Lung microvascular endothelial cell (primary cell): ENCODE measurements at regions not wholly inside any gene's neighbourhood (a gene's known extent, or its start where the extent isn't known, plus 50 kb on each side); places are given as distances from the start of the nearest gene placed in this dataset.
"Not testable (repeated sequence)": the region's sequence is repeated elsewhere in the genome, so short reads cannot be mapped to it uniquely, and the experiment has no call there.

Experiments used
- DNase-seq, 2 donors: peaks; one replicate each; pipeline versions ENCODE4 v3.0.0 to v3.0.0-alpha.2; 2010; ENCODE audit warnings: low read depth in 2 of 2

DNA sequence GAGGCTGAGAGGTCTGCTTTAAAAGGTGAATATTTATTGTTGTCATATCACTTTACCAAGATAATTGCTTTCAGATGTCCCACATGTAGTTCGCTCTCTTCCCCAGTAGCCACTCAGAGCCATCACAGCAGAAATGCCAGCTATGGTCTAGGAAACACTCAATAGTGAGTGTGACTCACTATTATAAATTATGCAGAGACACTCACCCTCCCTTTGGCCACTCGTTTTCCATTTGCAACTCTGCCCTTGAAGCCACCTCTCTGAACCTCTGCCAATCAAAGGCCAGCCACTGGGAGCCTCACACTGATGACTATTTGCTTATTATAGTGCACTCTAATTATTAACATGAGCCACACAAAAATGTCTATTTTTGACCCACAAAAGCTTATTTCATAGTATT lies 328.1 kb upstream of the ATP10A start:
- no peak for DNase-seq

GRCh38 chr15:26186138-26186537 lies 323.0 kb upstream of the ATP10A start:
- DNase-seq, result not testable (repeated sequence)

GRCh38 chr15:26182441-26182840 lies 319.3 kb upstream of the ATP10A start:
- no peak for DNase-seq

DNA sequence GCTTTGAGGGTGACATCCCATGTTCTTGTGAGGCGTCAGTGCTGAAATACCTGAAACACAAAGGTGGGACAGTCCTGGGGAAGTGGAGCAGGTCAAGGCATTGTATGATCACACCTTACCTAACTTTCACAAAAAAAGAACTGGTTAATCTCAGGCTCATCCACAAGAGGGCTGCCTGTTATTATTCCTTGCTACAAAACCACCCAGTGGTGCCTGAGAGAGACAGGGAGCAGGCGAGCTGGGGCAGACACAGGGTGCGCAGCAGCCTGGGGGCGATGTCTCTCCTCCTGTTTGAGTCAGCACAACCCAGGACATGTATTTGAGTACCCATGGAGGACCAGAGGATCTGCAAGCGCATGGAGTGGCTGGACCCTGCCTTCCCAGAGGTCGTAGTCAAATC lies 316.8 kb upstream of the ATP10A start:
- no peak for DNase-seq

DNA sequence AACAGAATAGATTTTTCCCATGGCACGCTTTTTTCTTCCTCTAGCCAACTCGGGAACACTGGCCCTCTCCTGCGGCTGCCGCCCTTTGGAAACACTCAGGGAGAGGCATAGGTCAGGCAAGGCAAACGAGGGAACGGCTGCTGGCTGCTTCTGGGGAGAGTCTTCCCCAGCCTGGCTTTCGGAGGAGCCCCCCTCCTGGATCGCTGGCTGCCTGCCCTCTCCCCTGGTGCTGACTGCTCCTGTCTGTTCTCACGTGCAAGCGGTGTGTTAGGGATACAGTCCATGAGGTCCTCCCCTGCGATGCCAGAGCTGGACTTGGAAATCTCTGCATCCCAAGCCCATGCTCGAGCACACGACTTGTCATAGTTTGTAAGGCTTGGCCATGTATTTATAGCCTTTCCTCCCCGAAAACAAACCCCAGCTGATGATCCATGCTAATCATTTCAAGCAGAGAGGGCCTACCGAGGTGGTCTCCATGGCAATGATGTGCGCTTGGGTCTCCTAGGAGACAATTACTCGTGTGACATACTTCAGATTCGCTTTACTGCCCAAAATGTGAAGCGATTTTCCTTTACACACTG lies 315.6 kb upstream of the ATP10A start:
- DNase-seq, result no peak

- no peak for DNase-seq
Measured at GRCh38 chr15:26177816-26178215, 314.7 kb upstream of the ATP10A start.

- no peak for DNase-seq
Measured at GRCh38 chr15:26176831-26177230, 313.7 kb upstream of the ATP10A start.

GRCh38 chr15:26171266-26171665 lies 308.1 kb upstream of the ATP10A start:
- no peak for DNase-seq

DNA sequence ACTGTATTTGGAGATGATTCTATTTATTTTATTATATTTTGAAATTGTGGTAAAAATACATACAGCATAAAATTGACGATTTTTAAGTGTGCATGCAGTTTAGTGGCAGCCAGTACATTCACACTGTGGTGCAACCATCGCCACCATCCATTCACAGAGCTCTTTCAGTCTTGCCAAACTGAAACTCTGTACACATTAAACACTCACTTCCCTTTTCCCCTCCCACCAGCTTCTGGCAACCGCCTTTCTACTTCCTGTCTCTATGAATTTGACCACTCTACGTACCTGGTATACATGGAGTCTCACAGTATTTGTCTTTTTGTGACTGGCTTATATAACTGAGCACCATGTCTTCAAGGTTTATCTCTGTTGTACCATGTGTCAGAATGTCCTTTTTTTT lies 303.3 kb upstream of the ATP10A start:
- no peak for DNase-seq

- no peak for DNase-seq
Measured at GRCh38 chr15:26165546-26165945, 302.4 kb upstream of the ATP10A start.

- DNase-seq, result no peak
Measured at GRCh38 chr15:26160343-26160742, 297.2 kb upstream of the ATP10A start.

DNA sequence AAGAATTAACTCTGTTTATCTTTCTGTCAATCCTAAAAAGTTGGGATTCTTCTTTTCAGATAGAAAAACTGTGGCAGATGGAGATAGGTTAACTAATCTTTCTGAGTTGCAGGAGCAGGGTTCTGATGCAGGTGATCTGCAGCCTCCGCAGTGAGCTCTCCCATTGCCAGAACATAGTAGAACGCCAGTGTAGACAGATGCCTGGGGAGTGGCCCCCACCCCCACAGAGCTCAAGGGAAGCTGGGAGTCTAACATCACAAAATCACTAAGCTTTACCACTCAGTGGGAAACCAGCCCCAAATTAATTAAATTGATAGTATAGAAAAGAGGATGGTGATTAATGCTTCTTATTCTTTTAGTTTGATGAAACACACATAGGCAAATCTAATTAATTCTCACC lies 295.0 kb upstream of the ATP10A start:
- no peak for DNase-seq

DNA sequence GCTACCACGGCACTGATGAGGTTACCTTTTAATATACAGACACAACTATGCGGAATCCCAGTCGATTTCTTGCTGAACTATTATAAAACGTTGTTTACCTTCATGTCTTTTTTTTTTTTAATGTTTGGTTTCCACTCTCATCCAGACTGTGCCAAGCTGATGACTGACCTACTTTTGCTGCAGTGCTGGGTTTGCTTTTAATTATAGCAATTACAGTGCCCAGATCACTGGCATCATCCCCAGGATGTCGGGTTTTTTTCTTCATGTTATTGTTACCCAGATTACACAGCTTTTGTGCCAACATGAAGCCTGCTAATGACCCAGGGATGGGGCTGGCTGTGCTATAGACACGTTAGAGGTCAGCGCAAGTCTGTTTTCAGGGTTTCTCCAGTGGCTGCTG lies 294.0 kb upstream of the ATP10A start:
- no peak for DNase-seq

DNA sequence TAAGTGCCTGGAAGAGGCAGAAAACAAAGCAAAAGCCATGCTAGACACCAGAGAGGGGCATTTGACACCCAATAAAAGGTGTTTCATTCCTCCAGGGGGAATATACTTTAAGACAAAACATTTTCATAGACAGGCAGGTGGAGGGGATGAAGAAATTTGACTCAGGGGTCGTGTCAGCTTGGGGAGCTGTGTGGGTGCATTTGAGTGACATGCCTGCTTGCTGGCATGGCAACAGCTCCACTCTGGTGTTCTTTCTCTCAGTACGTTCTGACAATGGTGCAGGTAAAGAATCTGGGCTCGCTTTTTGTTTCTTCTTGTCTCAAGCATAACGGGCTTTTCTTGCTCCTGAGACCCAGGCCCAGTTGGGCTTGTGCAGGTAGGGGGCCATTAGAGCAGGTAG lies 292.9 kb upstream of the ATP10A start:
- no peak for DNase-seq

GRCh38 chr15:26148156-26148860 lies 285.2 kb upstream of the ATP10A start:
- DNase-seq, result no peak

DNA sequence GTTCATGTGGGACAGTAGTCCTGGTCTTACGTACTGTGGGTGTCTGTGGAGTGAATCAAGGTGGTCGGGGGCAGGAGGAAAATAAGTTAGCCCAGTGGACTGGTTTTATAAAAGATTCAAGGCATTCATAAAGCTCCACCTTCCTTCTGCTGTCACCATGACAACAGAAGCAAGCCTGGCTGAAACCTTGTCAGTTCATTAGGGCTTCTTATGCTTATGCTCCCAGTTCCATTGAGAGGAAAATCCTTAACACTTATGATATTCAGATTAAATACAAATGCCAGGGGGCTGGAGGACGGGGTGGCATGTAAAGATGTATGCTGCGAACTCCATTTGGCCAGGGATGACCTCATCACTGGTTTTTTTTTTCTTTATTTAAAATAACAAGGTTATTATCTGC lies 283.1 kb upstream of the ATP10A start:
- no peak for DNase-seq

GRCh38 chr15:26145796-26146195 lies 282.7 kb upstream of the ATP10A start:
- DNase-seq, result no peak

DNA sequence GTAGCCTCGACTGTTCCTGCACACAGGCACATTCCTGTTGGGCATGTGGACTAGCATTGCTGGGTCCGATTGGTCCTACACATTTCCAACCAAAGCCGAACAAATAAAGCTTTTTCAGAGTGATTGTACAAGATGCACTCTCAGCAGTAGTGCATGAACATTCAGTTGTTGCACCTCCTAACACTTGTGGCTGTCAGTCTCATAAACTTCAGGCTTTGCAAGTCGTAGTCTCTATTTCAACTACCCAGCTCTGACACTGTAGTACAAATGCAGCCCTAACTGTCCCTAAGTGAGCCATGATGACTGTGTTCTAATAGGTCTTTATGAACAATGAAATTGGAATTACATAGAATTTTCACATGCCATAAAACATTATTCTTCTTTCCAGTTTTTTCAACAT lies 281.7 kb upstream of the ATP10A start:
- no peak for DNase-seq

GRCh38 chr15:26143221-26143620 lies 280.1 kb upstream of the ATP10A start:
- DNase-seq, result no peak

DNA sequence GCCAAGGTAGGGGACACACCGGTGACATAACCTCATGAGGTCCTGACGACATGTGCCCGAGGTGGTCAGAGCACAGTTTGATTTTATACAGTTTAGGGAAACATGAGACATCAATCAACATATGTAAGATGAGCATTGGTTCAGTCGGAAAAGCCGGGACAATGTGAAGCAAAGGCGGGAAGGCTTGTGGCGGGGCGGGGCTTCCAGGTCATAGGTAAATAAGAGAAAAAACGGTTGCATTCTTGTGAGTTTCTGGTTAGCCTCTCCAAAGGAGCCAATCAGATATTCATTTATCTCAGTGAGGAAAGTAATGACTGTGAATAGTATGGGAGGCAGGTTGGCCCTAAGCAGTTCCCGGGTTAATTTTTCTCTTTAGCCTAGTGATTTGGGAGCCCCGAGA lies 271.7 kb upstream of the ATP10A start:
- no peak for DNase-seq

- DNase-seq, result no peak
Measured at GRCh38 chr15:26134152-26134551, 271.0 kb upstream of the ATP10A start.

DNA sequence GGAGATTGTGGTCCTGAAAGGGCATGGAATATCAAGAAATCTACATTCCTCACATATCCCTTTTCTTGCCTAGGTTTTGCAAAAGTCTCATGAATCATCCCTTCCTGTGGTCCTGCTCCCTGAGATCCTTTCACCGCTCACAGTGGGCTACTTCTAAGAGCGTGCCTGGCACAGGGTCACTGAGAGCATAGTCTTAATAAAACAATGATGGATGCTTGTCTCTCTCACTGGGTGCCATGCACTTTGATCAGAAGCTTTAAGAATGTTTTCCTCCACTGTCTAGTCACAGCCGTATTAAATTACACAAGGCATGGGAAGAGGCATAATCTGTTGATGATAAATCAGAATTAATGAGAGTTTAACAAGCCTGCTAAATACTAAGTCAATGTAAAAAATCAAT lies 269.7 kb upstream of the ATP10A start:
- no peak for DNase-seq

DNA sequence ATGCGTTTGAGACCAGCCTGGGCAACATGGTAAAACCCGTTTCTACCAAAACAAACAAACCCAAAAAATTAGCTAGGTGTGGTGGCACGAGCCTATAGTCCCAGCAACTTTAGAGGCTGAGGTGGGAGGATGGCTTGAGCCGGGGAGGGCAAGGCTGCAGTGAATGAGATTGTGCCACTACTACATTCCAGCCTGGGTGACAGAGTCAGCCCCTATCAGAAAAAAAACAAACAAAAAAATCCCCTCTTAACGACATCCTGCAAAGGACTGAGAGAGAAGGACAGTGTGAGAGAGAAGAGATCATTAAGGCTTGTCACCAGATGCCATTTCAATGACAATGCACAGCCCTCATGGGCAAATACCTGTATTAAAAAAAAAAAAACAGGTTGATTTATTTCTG lies 266.7 kb upstream of the ATP10A start:
- DNase-seq, result no peak
